ENCODE measurements at regions not wholly inside any gene's neighbourhood (a gene's known extent, or its start where the extent isn't known, plus 50 kb on each side); places are given as distances from the start of the nearest gene placed in this dataset.

DNA sequence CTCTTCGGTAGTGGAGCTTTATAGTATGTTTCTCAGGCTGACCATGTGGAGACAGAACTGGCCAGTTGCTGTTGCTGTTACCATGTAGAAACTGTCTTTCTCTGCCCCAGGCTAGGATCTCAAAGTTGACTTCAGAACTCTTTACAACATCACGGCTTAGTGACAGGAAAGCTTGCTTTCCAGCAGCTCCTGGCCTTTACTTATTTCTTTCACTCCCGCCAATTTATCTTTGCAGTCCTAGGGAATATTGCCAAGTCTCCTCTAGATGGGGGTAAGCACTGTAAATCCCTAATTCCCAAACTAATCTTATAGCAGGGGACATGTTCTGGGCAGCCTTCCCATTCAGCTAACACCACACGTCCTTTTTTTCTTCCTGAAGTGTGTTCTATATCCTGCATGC lies 631.6 kb downstream of the SPRY1 start:
- TF ChIP-seq, protein P1, sequence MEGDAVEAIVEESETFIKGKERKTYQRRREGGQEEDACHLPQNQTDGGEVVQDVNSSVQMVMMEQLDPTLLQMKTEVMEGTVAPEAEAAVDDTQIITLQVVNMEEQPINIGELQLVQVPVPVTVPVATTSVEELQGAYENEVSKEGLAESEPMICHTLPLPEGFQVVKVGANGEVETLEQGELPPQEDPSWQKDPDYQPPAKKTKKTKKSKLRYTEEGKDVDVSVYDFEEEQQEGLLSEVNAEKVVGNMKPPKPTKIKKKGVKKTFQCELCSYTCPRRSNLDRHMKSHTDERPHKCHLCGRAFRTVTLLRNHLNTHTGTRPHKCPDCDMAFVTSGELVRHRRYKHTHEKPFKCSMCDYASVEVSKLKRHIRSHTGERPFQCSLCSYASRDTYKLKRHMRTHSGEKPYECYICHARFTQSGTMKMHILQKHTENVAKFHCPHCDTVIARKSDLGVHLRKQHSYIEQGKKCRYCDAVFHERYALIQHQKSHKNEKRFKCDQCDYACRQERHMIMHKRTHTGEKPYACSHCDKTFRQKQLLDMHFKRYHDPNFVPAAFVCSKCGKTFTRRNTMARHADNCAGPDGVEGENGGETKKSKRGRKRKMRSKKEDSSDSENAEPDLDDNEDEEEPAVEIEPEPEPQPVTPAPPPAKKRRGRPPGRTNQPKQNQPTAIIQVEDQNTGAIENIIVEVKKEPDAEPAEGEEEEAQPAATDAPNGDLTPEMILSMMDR (IDR thresholded peaks at IDR 0.05): no peak
- no peak for TF ChIP-seq POLR2A (IDR thresholded peaks at IDR 0.05)
